B cell (primary cell): ENCODE measurements at regions not wholly inside any gene's neighbourhood (a gene's known extent, or its start where the extent isn't known, plus 50 kb on each side); places are given as distances from the start of the nearest gene placed in this dataset.

Source experiments
- ATAC-seq: fragments of 200-7000 bp; cut with Tn5 transposase; one replicate; pipeline ENCODE4 v1.10.0; 2021; ENCODE audit warnings: low read depth, mild to moderate bottlenecking, moderate number of reproducible peaks, moderate library complexity
- CTCF ChIA-PET: fragments of 350-600 bp; sonication (Branson Sonifier 250); formaldehyde crosslinking; loops from one replicate; lab custom pipeline; 2021; ENCODE audit warnings: antibody characterized with exemption, inconsistent platforms; lab: Charles Lee
- POLR2A ChIA-PET: fragments of 350-600 bp; sonication (Branson Sonifier 250); formaldehyde crosslinking; loops from one replicate; lab custom pipeline; 2021; ENCODE audit warnings: antibody characterized with exemption; lab: Charles Lee
- DNase-seq: peaks from one replicate; pipeline ENCODE4 v3.0.0; 2013
- H2AFZ ChIP-seq: 2 replicates; pipeline ENCODE4 v1.6.1; 2012; ENCODE audit warnings: mild to moderate bottlenecking, low read depth, low read length; ENCODE audit not compliant: insufficient read depth, poor library complexity, severe bottlenecking
- H3K27ac ChIP-seq, 2 donors: 1 replicate in 1 of 2; 2 replicates in 1 of 2; pipeline ENCODE4 v1.5.1; 2012 to 2013; ENCODE audit warnings: low read length in 2 of 2, mild to moderate bottlenecking in 2 of 2, moderate library complexity in 1 of 2
- H3K27me3 ChIP-seq, 4 experiments: fragments of 200-600 bp in 1 of 4; sonication (generic) in 1 of 4; replicated peaks in 1 of 4; 1 replicate in 2 of 4; 2 replicates in 2 of 4; pipeline versions ENCODE4 v1.6.1 to v1.7.0; 2013 to 2016; ENCODE audit warnings: low read length in 3 of 4, mild to moderate bottlenecking in 2 of 4, mixed read lengths in 1 of 4, moderate library complexity in 1 of 4; ENCODE audit not compliant: insufficient read depth in 4 of 4, control insufficient read depth in 3 of 4; ENCODE audit errors: control extremely low read depth in 1 of 4
- H3K36me3 ChIP-seq, 2 experiments: replicated peaks in 1 of 2; 1 replicate in 1 of 2; 2 replicates in 1 of 2; pipeline versions ENCODE4 v1.6.1 to v1.7.1; 2013; ENCODE audit warnings: low read length in 1 of 2; ENCODE audit not compliant: insufficient read depth in 2 of 2, control insufficient read depth in 1 of 2; ENCODE audit errors: control extremely low read depth in 1 of 2, extremely low read depth in 1 of 2
- H3K4me1 ChIP-seq, 2 donors: fragments of 200-600 bp in 1 of 2; sonication (generic) in 1 of 2; 1 replicate in 1 of 2; 2 replicates in 1 of 2; pipeline versions ENCODE4 v1.5.1 to v1.6.1; 2013 to 2017; ENCODE audit warnings: low read length in 2 of 2; ENCODE audit not compliant: control insufficient read depth in 2 of 2, insufficient read depth in 2 of 2
- H3K4me2 ChIP-seq: replicated peaks from 2 replicates; pipeline ENCODE3; 2012; ENCODE audit warnings: mild to moderate bottlenecking, low read depth, low read length; ENCODE audit not compliant: poor library complexity, severe bottlenecking
- H3K4me3 ChIP-seq, 5 experiments: fragments of 200-600 bp in 1 of 5; sonication (generic) in 1 of 5; 1 replicate in 3 of 5; 2 replicates in 2 of 5; pipeline versions ENCODE4 v1.5.1 to v1.7.0; 2011 to 2016; ENCODE audit warnings: low read length in 4 of 5, mild to moderate bottlenecking in 4 of 5, low read depth in 2 of 5, control low read depth in 1 of 5, moderate library complexity in 1 of 5; ENCODE audit not compliant: insufficient read depth in 1 of 5; ENCODE audit errors: control extremely low read depth in 1 of 5, extremely low read depth in 1 of 5
- H3K79me2 ChIP-seq: fragments of 200-600 bp; sonication (generic); one replicate; pipeline ENCODE4 v1.6.0; 2016; ENCODE audit warnings: low read length; ENCODE audit not compliant: control insufficient read depth, insufficient read depth
- H3K9ac ChIP-seq: fragments of 200-600 bp; sonication (generic); 2 replicates; pipeline ENCODE4 v1.6.1; 2017; ENCODE audit warnings: mild to moderate bottlenecking, low read length, moderate library complexity
- H3K9me3 ChIP-seq, 3 donors: one replicate each; pipeline versions ENCODE4 v1.6.1 to v1.7.1; 2013; ENCODE audit warnings: low read length in 2 of 3; ENCODE audit not compliant: control insufficient read depth in 2 of 3, insufficient read depth in 1 of 3; ENCODE audit errors: control extremely low read depth in 1 of 3
- H4K20me1 ChIP-seq: 2 replicates; pipeline ENCODE4 v1.6.0; 2012; ENCODE audit warnings: mild to moderate bottlenecking, low read length; ENCODE audit not compliant: insufficient read depth, control insufficient read depth, poor library complexity, severe bottlenecking
- H3K27ac Mint-ChIP-seq: one replicate; pipeline ENCODE4 v1.8.0; 2021; ENCODE audit warnings: mixed read lengths
- H3K27me3 Mint-ChIP-seq: one replicate; pipeline ENCODE4 v1.8.0; 2021; ENCODE audit warnings: mixed read lengths
- H3K4me1 Mint-ChIP-seq: one replicate; pipeline ENCODE4 v1.8.0; 2021; ENCODE audit warnings: mixed read lengths
- H3K4me3 Mint-ChIP-seq: one replicate; pipeline ENCODE4 v1.8.0; 2021; ENCODE audit warnings: mixed read lengths
- H3K9me3 Mint-ChIP-seq: one replicate; pipeline ENCODE4 v1.8.0; 2022; ENCODE audit warnings: mixed read lengths; ENCODE audit not compliant: insufficient read depth
- EZH2 ChIP-seq: IDR thresholded peaks from 2 replicates; pipeline ENCODE4 v1.6.1; 2012; ENCODE audit warnings: borderline replicate concordance, low read depth, mild to moderate bottlenecking, moderate library complexity, low read length; ENCODE audit not compliant: insufficient read depth, poor library complexity, severe bottlenecking
- WGBS: methylation state at CpG from one replicate; pipeline ENCODE4 v1.1.5; 2013; ENCODE audit warnings: missing lambda C conversion rate; ENCODE audit not compliant: insufficient coverage; 5-methylcytosine and 5-hydroxymethylcytosine counted together
- intact Hi-C: fragments of 100-400 bp; cut with micrococcal nuclease; formaldehyde crosslinking; loops from one replicate; pipeline ENCODE4 v1.10.0; 2022
- TF ChIP-seq, protein P1 (sequence below): fragments of 200-600 bp; IDR thresholded peaks from one replicate; pipeline ENCODE4 v1.8.0; 2022; ENCODE audit warnings: antibody characterized with exemption, mild to moderate bottlenecking

DNA sequence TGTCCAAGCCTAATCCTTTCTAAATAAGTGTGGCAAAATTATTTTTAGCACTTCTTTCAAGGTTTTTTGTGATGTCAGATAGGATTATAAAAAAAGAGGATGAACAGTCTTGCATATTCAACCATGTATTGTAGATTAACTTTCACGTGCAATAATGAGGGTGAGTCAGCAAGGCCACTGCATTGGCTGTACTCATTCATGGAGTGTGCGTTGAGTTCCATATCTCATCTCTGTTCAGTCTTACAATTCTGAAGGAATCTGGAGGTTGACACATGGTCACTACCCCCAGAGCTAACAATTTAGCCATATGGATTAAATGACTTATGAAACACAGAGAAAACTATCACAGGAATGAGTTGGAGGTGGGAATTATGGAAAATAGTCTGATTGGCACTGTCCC lies 810.5 kb downstream of the SLC4A3 start:
- no peak overlapping the region for H3K27ac ChIP-seq
- no peaks in the 10 kb centered on the region for H3K79me2 ChIP-seq
- no peaks in the 10 kb centered on the region for H4K20me1 ChIP-seq
- intact Hi-C loops = no loop called here
- H3K9me3 ChIP-seq = peaks cover 0 to 4% (median 0%) of the 10 kb centered on the region in 3 donors
- H2AFZ ChIP-seq = no peak overlapping the region
- Mint-ChIP-seq H3K27ac (no peak overlapping the region), H3K27me3 (no peaks in the 10 kb centered on the region), H3K4me1 (no peaks in the 10 kb centered on the region), H3K9me3 (peaks cover 4% of the 10 kb centered on the region), H3K4me3 (no peak overlapping the region)
- no peaks in the 10 kb centered on the region for H3K36me3 ChIP-seq
- no peaks in the 10 kb centered on the region for H3K27me3 ChIP-seq
- ChIA-PET CTCF (no interaction called here), POLR2A (no interaction called here)
- H3K4me3 ChIP-seq = no peak overlapping the region
- 100% methylated on average over 1 of the region's 2 CpGs for WGBS
- TF ChIP-seq EZH2 = no peak
- TF ChIP-seq, protein P1, sequence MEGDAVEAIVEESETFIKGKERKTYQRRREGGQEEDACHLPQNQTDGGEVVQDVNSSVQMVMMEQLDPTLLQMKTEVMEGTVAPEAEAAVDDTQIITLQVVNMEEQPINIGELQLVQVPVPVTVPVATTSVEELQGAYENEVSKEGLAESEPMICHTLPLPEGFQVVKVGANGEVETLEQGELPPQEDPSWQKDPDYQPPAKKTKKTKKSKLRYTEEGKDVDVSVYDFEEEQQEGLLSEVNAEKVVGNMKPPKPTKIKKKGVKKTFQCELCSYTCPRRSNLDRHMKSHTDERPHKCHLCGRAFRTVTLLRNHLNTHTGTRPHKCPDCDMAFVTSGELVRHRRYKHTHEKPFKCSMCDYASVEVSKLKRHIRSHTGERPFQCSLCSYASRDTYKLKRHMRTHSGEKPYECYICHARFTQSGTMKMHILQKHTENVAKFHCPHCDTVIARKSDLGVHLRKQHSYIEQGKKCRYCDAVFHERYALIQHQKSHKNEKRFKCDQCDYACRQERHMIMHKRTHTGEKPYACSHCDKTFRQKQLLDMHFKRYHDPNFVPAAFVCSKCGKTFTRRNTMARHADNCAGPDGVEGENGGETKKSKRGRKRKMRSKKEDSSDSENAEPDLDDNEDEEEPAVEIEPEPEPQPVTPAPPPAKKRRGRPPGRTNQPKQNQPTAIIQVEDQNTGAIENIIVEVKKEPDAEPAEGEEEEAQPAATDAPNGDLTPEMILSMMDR = no peak
- ATAC-seq (no peak), DNase-seq (no peak)
- no peak overlapping the region for H3K9ac ChIP-seq
- no peak overlapping the region for H3K4me2 ChIP-seq
- H3K4me1 ChIP-seq = no peaks in the 10 kb centered on the region

- no peak overlapping the region for H3K9ac ChIP-seq
- no peak overlapping the region for H3K4me3 ChIP-seq
- ATAC-seq (no peak), DNase-seq (no peak)
- Mint-ChIP-seq H3K27me3 (no peaks in the 10 kb centered on the region), H3K4me3 (no peak overlapping the region), H3K4me1 (no peaks in the 10 kb centered on the region), H3K27ac (no peak overlapping the region), H3K9me3 (peaks cover 4% of the 10 kb centered on the region)
- H3K27ac ChIP-seq = no peak overlapping the region
- ChIA-PET POLR2A (no interaction called here), CTCF (no interaction called here)
- no peak for TF ChIP-seq EZH2
- TF ChIP-seq, protein P1 = no peak
- no peak overlapping the region for H3K4me2 ChIP-seq
- no peak overlapping the region for H2AFZ ChIP-seq
- H3K4me1 ChIP-seq = no peaks in the 10 kb centered on the region
- H3K36me3 ChIP-seq = no peaks in the 10 kb centered on the region
- WGBS = no CpG with 5 or more reads among the region's 2 CpGs
- H3K27me3 ChIP-seq = no peaks in the 10 kb centered on the region
- intact Hi-C loops = no loop called here
- no peaks in the 10 kb centered on the region for H4K20me1 ChIP-seq
- no peaks in the 10 kb centered on the region for H3K79me2 ChIP-seq
- H3K9me3 ChIP-seq = peaks cover 0 to 4% (median 0%) of the 10 kb centered on the region in 3 donors
These were observed 813.3 kb downstream of the SLC4A3 start for GRCh38 chr2:220440731-220441130.
